ENCODE measurements at regions not wholly inside any gene's neighbourhood (a gene's known extent, or its start where the extent isn't known, plus 50 kb on each side); places are given as distances from the start of the nearest gene placed in this dataset.

DNA sequence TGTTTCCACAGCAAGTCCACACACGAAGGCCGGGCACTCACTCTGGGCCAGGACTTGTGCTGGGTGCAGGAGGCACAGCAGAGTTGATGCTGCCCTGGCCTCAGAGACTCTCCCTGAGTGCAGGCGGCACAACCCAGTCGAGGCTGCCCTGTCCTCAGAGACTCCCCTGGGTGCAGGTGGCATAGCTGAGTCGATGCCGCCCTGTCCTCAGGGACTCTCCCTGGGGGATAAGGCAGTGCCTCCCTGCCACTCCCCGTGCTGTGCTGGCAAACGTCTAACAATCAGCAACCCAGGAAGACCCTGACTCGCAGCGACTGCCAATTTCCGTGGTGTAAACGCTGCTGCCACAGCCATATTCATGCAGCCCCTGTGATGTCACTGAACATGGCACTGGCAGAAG lies 93.1 kb downstream of the PDGFA start (continued):
- TF ChIP-seq, protein P1, sequence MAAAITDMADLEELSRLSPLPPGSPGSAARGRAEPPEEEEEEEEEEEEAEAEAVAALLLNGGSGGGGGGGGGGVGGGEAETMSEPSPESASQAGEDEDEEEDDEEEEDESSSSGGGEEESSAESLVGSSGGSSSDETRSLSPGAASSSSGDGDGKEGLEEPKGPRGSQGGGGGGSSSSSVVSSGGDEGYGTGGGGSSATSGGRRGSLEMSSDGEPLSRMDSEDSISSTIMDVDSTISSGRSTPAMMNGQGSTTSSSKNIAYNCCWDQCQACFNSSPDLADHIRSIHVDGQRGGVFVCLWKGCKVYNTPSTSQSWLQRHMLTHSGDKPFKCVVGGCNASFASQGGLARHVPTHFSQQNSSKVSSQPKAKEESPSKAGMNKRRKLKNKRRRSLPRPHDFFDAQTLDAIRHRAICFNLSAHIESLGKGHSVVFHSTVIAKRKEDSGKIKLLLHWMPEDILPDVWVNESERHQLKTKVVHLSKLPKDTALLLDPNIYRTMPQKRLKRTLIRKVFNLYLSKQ (tag by site-specific recombination; IDR thresholded peaks at IDR 0.05; ENCODE audit: borderline replicate concordance): no peak

DNA sequence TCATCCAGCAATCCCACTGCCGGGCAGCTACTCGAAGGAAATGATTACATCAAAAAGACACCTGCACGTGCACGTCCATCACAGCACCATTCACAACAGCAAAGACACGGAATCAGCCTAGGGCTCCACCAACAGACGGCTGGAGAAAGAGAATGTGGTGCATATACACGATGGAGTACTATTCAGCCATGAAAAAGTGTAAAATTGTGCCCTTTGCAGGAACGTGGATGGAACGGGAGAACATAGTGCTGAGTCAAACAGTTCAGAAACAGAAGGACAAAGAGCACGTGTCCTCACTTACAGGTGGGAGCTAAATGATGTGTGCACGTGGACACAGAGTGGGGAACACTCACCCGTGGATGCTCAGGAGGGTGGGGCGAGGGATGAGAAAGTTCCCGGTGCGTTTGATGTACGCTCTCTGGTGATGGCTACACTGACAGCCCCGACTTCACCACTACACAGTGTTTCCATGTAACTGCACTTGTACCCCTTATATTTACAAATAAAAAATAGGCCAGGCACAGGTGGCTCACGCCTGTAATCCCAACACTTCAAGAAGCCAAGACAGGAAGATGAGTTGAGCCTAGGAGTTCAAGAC lies 92.0 kb downstream of the PDGFA start:
- Histone ChIP-seq H3K27ac (ENCODE audit: extremely low read depth, low read depth, low read length) (no peak overlapping the region), H3K4me1 (ENCODE audit: control insufficient read depth, insufficient read depth, low read length) (no peaks in the 10 kb centered on the region), H3K9me3 (ENCODE audit: control insufficient read depth, insufficient read depth, low read depth, low read length) (no peaks in the 10 kb centered on the region)

DNA sequence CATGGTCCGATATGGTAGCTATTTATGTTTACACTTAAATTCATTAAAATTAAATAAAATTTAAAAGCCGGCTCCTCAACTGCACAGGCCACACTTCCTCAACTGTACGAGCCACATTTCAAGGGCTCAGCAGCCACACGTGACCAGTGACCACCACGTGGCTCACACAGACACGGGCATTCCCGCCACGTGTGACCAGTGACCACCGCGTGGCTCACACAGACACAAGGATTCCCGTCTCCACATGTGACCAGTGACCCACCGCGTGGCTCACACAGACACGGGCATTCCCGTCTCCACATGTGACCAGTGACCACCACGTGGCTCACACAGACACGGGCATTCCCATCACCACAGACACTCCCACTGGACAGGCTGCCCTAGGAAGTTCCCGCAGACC lies 91.3 kb downstream of the PDGFA start:
- Histone ChIP-seq H3K27ac (ENCODE audit: extremely low read depth, low read depth, low read length) (no peak overlapping the region), H3K4me3 (ENCODE audit: low read depth, low read length) (no peak overlapping the region), H3K9me3 (ENCODE audit: control insufficient read depth, insufficient read depth, low read depth, low read length) (no peaks in the 10 kb centered on the region), H3K36me3 (ENCODE audit: control insufficient read depth in 2 of 2, insufficient read depth in 1 of 2, low read length in 2 of 2) (no peaks in the 10 kb centered on the region), H3K4me1 (ENCODE audit: control insufficient read depth, insufficient read depth, low read length) (no peaks in the 10 kb centered on the region)
- CTCF ChIA-PET: no interaction called here
- TF ChIP-seq, protein P2, sequence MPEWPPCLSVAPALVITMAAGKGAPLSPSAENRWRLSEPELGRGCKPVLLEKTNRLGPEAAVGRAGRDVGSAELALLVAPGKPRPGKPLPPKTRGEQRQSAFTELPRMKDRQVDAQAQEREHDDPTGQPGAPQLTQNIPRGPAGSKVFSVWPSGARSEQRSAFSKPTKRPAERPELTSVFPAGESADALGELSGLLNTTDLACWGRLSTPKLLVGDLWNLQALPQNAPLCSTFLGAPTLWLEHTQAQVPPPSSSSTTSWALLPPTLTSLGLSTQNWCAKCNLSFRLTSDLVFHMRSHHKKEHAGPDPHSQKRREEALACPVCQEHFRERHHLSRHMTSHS (tag by site-specific recombination; IDR thresholded peaks at IDR 0.05): no peak
- TF ChIP-seq, protein P3, sequence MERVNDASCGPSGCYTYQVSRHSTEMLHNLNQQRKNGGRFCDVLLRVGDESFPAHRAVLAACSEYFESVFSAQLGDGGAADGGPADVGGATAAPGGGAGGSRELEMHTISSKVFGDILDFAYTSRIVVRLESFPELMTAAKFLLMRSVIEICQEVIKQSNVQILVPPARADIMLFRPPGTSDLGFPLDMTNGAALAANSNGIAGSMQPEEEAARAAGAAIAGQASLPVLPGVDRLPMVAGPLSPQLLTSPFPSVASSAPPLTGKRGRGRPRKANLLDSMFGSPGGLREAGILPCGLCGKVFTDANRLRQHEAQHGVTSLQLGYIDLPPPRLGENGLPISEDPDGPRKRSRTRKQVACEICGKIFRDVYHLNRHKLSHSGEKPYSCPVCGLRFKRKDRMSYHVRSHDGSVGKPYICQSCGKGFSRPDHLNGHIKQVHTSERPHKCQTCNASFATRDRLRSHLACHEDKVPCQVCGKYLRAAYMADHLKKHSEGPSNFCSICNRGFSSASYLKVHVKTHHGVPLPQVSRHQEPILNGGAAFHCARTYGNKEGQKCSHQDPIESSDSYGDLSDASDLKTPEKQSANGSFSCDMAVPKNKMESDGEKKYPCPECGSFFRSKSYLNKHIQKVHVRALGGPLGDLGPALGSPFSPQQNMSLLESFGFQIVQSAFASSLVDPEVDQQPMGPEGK (tag by site-specific recombination; IDR thresholded peaks at IDR 0.05): no peak
- TF ChIP-seq ZNF324 (tag by site-specific recombination; IDR thresholded peaks at IDR 0.05) (no peak), ZNF155 (tag by site-specific recombination; IDR thresholded peaks at IDR 0.05) (no peak), ZNF138 (tag by site-specific recombination; IDR thresholded peaks at IDR 0.05; ENCODE audit: borderline replicate concordance) (no peak), ZNF549 (tag by site-specific recombination; IDR thresholded peaks at IDR 0.05) (no peak), SETDB1 (IDR thresholded peaks at IDR 0.05; ENCODE audit: insufficient read length, low read length) (no peak), ZEB2 (tag by site-specific recombination; IDR thresholded peaks at IDR 0.05) (no peak), ZNF221 (tag by site-specific recombination; IDR thresholded peaks at IDR 0.05; ENCODE audit: borderline replicate concordance) (no peak), SCRT2 (tag by site-specific recombination; IDR thresholded peaks at IDR 0.05) (no peak), ZNF777 (tag by site-specific recombination; IDR thresholded peaks at IDR 0.05; ENCODE audit: borderline replicate concordance) (no peak), ZNF157 (tag by site-specific recombination; IDR thresholded peaks at IDR 0.05) (no peak)
- TF ChIP-seq, protein P4, sequence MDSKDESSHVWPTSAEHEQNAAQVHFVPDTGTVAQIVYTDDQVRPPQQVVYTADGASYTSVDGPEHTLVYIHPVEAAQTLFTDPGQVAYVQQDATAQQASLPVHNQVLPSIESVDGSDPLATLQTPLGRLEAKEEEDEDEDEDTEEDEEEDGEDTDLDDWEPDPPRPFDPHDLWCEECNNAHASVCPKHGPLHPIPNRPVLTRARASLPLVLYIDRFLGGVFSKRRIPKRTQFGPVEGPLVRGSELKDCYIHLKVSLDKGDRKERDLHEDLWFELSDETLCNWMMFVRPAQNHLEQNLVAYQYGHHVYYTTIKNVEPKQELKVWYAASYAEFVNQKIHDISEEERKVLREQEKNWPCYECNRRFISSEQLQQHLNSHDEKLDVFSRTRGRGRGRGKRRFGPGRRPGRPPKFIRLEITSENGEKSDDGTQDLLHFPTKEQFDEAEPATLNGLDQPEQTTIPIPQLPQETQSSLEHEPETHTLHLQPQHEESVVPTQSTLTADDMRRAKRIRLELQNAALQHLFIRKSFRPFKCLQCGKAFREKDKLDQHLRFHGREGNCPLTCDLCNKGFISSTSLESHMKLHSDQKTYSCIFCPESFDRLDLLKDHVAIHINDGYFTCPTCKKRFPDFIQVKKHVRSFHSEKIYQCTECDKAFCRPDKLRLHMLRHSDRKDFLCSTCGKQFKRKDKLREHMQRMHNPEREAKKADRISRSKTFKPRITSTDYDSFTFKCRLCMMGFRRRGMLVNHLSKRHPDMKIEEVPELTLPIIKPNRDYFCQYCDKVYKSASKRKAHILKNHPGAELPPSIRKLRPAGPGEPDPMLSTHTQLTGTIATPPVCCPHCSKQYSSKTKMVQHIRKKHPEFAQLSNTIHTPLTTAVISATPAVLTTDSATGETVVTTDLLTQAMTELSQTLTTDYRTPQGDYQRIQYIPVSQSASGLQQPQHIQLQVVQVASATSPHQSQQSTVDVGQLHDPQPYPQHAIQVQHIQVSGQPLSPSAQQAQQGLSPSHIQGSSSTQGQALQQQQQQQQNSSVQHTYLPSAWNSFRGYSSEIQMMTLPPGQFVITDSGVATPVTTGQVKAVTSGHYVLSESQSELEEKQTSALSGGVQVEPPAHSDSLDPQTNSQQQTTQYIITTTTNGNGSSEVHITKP (tag by site-specific recombination; IDR thresholded peaks at IDR 0.05): no peak
- TF ChIP-seq, protein P5, sequence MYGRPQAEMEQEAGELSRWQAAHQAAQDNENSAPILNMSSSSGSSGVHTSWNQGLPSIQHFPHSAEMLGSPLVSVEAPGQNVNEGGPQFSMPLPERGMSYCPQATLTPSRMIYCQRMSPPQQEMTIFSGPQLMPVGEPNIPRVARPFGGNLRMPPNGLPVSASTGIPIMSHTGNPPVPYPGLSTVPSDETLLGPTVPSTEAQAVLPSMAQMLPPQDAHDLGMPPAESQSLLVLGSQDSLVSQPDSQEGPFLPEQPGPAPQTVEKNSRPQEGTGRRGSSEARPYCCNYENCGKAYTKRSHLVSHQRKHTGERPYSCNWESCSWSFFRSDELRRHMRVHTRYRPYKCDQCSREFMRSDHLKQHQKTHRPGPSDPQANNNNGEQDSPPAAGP (tag by site-specific recombination; IDR thresholded peaks at IDR 0.05): no peak
- TF ChIP-seq, protein P6, sequence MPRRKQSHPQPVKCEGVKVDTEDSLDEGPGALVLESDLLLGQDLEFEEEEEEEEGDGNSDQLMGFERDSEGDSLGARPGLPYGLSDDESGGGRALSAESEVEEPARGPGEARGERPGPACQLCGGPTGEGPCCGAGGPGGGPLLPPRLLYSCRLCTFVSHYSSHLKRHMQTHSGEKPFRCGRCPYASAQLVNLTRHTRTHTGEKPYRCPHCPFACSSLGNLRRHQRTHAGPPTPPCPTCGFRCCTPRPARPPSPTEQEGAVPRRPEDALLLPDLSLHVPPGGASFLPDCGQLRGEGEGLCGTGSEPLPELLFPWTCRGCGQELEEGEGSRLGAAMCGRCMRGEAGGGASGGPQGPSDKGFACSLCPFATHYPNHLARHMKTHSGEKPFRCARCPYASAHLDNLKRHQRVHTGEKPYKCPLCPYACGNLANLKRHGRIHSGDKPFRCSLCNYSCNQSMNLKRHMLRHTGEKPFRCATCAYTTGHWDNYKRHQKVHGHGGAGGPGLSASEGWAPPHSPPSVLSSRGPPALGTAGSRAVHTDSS (tag by site-specific recombination; IDR thresholded peaks at IDR 0.05): no peak
- POLR2A ChIA-PET: no interaction called here

More for the DNA sequence above, 92.0 kb downstream of the PDGFA start:
- no peaks in the 10 kb centered on the region for H3K36me3 ChIP-seq (ENCODE audit: control insufficient read depth in 2 of 2, insufficient read depth in 1 of 2, low read length in 2 of 2)
- TF ChIP-seq, protein P7, sequence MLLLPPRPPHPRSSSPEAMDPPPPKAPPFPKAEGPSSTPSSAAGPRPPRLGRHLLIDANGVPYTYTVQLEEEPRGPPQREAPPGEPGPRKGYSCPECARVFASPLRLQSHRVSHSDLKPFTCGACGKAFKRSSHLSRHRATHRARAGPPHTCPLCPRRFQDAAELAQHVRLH (tag by site-specific recombination; IDR thresholded peaks at IDR 0.05): 0 out of 2 replicates have a peak, but pooled peaks have one; percentile 30
- TF ChIP-seq TRIM28 (IDR thresholded peaks at IDR 0.05; ENCODE audit: borderline replicate concordance, low read length) (no peak), ZNF146 (tag by site-specific recombination; IDR thresholded peaks at IDR 0.05) (peak; percentile 98)
- ChIA-PET POLR2A (no interaction called here), CTCF (no interaction called here)
- no peak overlapping the region for H3K4me3 ChIP-seq (ENCODE audit: low read depth, low read length)

All from HEK293 (cell line).